Neural crest cell (in vitro differentiated cells): ENCODE measurements at regions not wholly inside any gene's neighbourhood (a gene's known extent, or its start where the extent isn't known, plus 50 kb on each side); places are given as distances from the start of the nearest gene placed in this dataset.

Source experiments
- DNase-seq: peaks from one replicate; pipeline ENCODE4 v3.0.0; 2021; ENCODE audit warnings: low read depth, mixed read lengths, low spot score
- H3K27ac Mint-ChIP-seq: one replicate; pipeline ENCODE4 v1.8.0; 2021; ENCODE audit warnings: mild to moderate bottlenecking, mixed read lengths; ENCODE audit not compliant: unreplicated experiment
- H3K27me3 Mint-ChIP-seq: 2 replicates; pipeline ENCODE4 v1.8.0; 2021; ENCODE audit warnings: low read depth, mild to moderate bottlenecking, mixed read lengths
- H3K36me3 Mint-ChIP-seq: 2 replicates; pipeline ENCODE4 v1.8.0; 2021; ENCODE audit warnings: low read depth, mild to moderate bottlenecking, mixed read lengths
- H3K4me1 Mint-ChIP-seq: 2 replicates; pipeline ENCODE4 v1.8.0; 2021; ENCODE audit warnings: mixed read lengths
- H3K4me3 Mint-ChIP-seq: one replicate; pipeline ENCODE4 v1.8.0; 2021; ENCODE audit warnings: mild to moderate bottlenecking, mixed read lengths
- H3K9me3 Mint-ChIP-seq: 2 replicates; pipeline ENCODE4 v1.8.0; 2021; ENCODE audit warnings: mixed read lengths
- CTCF ChIP-seq: fragments of 200-600 bp; sonication (generic); conservative IDR thresholded peaks from 2 replicates; pipeline ENCODE4 v1.5.0; 2021; ENCODE audit warnings: antibody characterized with exemption, mild to moderate bottlenecking

DNA sequence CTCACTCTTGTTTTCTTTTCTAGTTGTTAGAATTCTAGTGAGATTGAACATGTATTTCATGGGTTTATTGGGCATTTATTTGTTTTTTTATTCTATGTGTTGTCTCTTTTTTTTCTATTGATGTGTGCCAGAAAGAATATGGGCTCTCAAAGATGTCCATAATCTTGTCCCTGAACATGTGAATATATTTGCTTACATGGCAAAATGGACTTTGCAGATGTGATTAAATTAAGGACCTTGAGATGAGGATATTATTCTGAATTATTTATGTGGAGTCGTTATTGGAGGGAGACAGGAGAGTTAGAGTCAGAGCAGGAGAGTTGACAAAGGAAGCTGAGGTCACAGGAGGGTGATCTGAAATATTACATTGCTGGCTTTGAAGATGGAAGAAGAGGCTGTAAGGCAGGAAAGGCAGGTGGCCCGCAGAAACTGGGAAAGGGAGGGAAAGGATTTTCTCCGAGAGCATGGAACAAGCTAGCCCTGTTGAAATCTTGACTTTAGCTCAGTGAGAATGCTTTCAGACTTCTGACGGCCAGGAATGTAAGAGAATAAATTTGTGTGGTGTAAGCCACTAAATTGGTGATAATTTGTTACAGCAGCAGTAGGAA lies 82.8 kb downstream of the NABP1 start:
- no peaks in the 10 kb centered on the region for H3K36me3 Mint-ChIP-seq
- H3K4me1 Mint-ChIP-seq: no peaks in the 10 kb centered on the region
- no peak overlapping the region for H3K4me3 Mint-ChIP-seq
- TF ChIP-seq CTCF: no peak
- DNase-seq: no peak
- H3K27ac Mint-ChIP-seq: no peak overlapping the region
- H3K9me3 Mint-ChIP-seq: no peaks in the 10 kb centered on the region
- H3K27me3 Mint-ChIP-seq: no peaks in the 10 kb centered on the region

- no peak for TF ChIP-seq CTCF
- Mint-ChIP-seq H3K9me3 (peaks cover 12% of the 10 kb centered on the region), H3K36me3 (no peaks in the 10 kb centered on the region), H3K4me3 (no peak overlapping the region), H3K4me1 (no peaks in the 10 kb centered on the region), H3K27me3 (no peaks in the 10 kb centered on the region), H3K27ac (no peak overlapping the region)
- DNase-seq: no peak
Measured at GRCh38 chr2:191773136-191773535, 73.8 kb downstream of the CAVIN2 start.

- no peak for TF ChIP-seq CTCF
- H3K4me3 Mint-ChIP-seq: no peak overlapping the region
- no peaks in the 10 kb centered on the region for H3K27me3 Mint-ChIP-seq
- no peaks in the 10 kb centered on the region for H3K36me3 Mint-ChIP-seq
- peaks cover 7% of the 10 kb centered on the region for H3K9me3 Mint-ChIP-seq
- no peak for DNase-seq
- H3K4me1 Mint-ChIP-seq: no peaks in the 10 kb centered on the region
- no peak overlapping the region for H3K27ac Mint-ChIP-seq
Measured at GRCh38 chr2:191777351-191777750, 69.5 kb downstream of the CAVIN2 start.

GRCh38 chr2:191778041-191778440 lies 68.8 kb downstream of the CAVIN2 start:
- no peaks in the 10 kb centered on the region for H3K4me1 Mint-ChIP-seq
- no peaks in the 10 kb centered on the region for H3K36me3 Mint-ChIP-seq
- H3K27me3 Mint-ChIP-seq: no peaks in the 10 kb centered on the region
- no peak for TF ChIP-seq CTCF
- DNase-seq: no peak
- H3K9me3 Mint-ChIP-seq: peaks cover 6% of the 10 kb centered on the region
- H3K27ac Mint-ChIP-seq: no peak overlapping the region
- H3K4me3 Mint-ChIP-seq: no peak overlapping the region

DNA sequence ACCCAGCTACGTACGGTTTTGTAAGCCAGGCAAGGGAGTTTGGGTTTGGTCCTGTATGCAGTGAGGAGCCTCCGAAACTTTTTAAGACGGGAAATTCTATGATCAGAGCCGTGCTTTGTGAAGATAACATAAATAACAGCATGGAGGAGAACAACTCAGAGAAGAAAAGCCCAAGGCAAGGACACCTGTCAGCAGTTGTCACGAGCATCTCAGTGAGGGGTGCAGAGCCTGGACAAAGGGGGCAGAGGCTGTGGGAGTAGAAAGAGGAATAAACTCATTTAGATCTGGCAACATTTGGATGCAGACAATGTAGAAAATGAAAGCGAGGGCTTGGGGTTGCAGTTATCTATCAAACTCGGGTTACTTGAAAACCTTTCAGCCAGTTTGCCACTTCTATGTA lies 64.5 kb downstream of the CAVIN2 start:
- no peak for DNase-seq
- Mint-ChIP-seq H3K9me3 (no peaks in the 10 kb centered on the region), H3K27ac (no peak overlapping the region), H3K4me1 (no peaks in the 10 kb centered on the region), H3K4me3 (no peak overlapping the region), H3K27me3 (no peaks in the 10 kb centered on the region), H3K36me3 (no peaks in the 10 kb centered on the region)
- TF ChIP-seq CTCF: no peak
